ENCODE measurements at regions not wholly inside any gene's neighbourhood (a gene's known extent, or its start where the extent isn't known, plus 50 kb on each side); places are given as distances from the start of the nearest gene placed in this dataset.

GRCh38 chr5:119808024-119808423 is 178.7 kb downstream of the FAM170A start:
- Mint-ChIP-seq H3K27me3 (ENCODE audit: low read depth, unreplicated experiment) (no peaks in the 10 kb centered on the region), H3K4me3 (ENCODE audit: unreplicated experiment) (no peak overlapping the region), H3K4me1 (ENCODE audit: low read depth, unreplicated experiment) (no peaks in the 10 kb centered on the region), H3K27ac (ENCODE audit: unreplicated experiment) (no peak overlapping the region), H3K9me3 (ENCODE audit: unreplicated experiment) (peaks cover 8% of the 10 kb centered on the region), H3K36me3 (ENCODE audit: low read depth, unreplicated experiment) (no peaks in the 10 kb centered on the region)
- no peak overlapping the region for H3K27ac ChIP-seq (ENCODE audit: low read depth, low read length)
- no peaks in the 10 kb centered on the region for H3K27me3 ChIP-seq (ENCODE audit: insufficient read depth, low read length)
- no peaks in the 10 kb centered on the region for H3K36me3 ChIP-seq (ENCODE audit: insufficient read depth, low read length)
- H3K4me1 ChIP-seq (ENCODE audit: insufficient read depth, low read length) = no peaks in the 10 kb centered on the region
- TF ChIP-seq, protein P1, sequence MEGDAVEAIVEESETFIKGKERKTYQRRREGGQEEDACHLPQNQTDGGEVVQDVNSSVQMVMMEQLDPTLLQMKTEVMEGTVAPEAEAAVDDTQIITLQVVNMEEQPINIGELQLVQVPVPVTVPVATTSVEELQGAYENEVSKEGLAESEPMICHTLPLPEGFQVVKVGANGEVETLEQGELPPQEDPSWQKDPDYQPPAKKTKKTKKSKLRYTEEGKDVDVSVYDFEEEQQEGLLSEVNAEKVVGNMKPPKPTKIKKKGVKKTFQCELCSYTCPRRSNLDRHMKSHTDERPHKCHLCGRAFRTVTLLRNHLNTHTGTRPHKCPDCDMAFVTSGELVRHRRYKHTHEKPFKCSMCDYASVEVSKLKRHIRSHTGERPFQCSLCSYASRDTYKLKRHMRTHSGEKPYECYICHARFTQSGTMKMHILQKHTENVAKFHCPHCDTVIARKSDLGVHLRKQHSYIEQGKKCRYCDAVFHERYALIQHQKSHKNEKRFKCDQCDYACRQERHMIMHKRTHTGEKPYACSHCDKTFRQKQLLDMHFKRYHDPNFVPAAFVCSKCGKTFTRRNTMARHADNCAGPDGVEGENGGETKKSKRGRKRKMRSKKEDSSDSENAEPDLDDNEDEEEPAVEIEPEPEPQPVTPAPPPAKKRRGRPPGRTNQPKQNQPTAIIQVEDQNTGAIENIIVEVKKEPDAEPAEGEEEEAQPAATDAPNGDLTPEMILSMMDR (IDR thresholded peaks at IDR 0.05; ENCODE audit: insufficient read depth, low read depth, low read length) = no peak
- TF ChIP-seq EZH2 (IDR thresholded peaks at IDR 0.05; ENCODE audit: insufficient read depth, low read length) = no peak
- no peaks in the 10 kb centered on the region for H3K79me2 ChIP-seq (ENCODE audit: insufficient read depth, low read length)
- no peak overlapping the region for H3K9ac ChIP-seq (ENCODE audit: low read length)
- peaks cover 5% of the 10 kb centered on the region for H3K9me3 ChIP-seq (ENCODE audit: insufficient read depth, low read depth, low read length)
- FAIRE-seq (no peak), DNase-seq (ENCODE audit: low read depth) (no peak)
- no peaks in the 10 kb centered on the region for H4K20me1 ChIP-seq (ENCODE audit: insufficient read depth, low read length)
- no peak overlapping the region for H2AFZ ChIP-seq (ENCODE audit: low read depth, low read length)
- H3K4me2 ChIP-seq (ENCODE audit: low read length) = no peak overlapping the region
- no peak overlapping the region for H3K4me3 ChIP-seq (ENCODE audit: insufficient read depth, low read depth, low read length)

GRCh38 chr5:119808474-119808873 is 179.1 kb downstream of the FAM170A start:
- no peak overlapping the region for H3K9ac ChIP-seq (ENCODE audit: low read length)
- FAIRE-seq (no peak), DNase-seq (ENCODE audit: low read depth) (no peak)
- Mint-ChIP-seq H3K36me3 (ENCODE audit: low read depth, unreplicated experiment) (no peaks in the 10 kb centered on the region), H3K9me3 (ENCODE audit: unreplicated experiment) (peaks cover 8% of the 10 kb centered on the region), H3K4me1 (ENCODE audit: low read depth, unreplicated experiment) (no peaks in the 10 kb centered on the region), H3K27me3 (ENCODE audit: low read depth, unreplicated experiment) (no peaks in the 10 kb centered on the region), H3K4me3 (ENCODE audit: unreplicated experiment) (no peak overlapping the region), H3K27ac (ENCODE audit: unreplicated experiment) (no peak overlapping the region)
- H3K27ac ChIP-seq (ENCODE audit: low read depth, low read length) = no peak overlapping the region
- H4K20me1 ChIP-seq (ENCODE audit: insufficient read depth, low read length) = no peaks in the 10 kb centered on the region
- no peaks in the 10 kb centered on the region for H3K36me3 ChIP-seq (ENCODE audit: insufficient read depth, low read length)
- H3K4me2 ChIP-seq (ENCODE audit: low read length) = no peak overlapping the region
- TF ChIP-seq, protein P1 (IDR thresholded peaks at IDR 0.05; ENCODE audit: insufficient read depth, low read depth, low read length) = no peak
- TF ChIP-seq EZH2 (IDR thresholded peaks at IDR 0.05; ENCODE audit: insufficient read depth, low read length) = no peak
- H3K79me2 ChIP-seq (ENCODE audit: insufficient read depth, low read length) = no peaks in the 10 kb centered on the region
- H3K4me1 ChIP-seq (ENCODE audit: insufficient read depth, low read length) = no peaks in the 10 kb centered on the region
- no peaks in the 10 kb centered on the region for H3K27me3 ChIP-seq (ENCODE audit: insufficient read depth, low read length)
- H2AFZ ChIP-seq (ENCODE audit: low read depth, low read length) = no peak overlapping the region
- no peak overlapping the region for H3K4me3 ChIP-seq (ENCODE audit: insufficient read depth, low read depth, low read length)
- H3K9me3 ChIP-seq (ENCODE audit: insufficient read depth, low read depth, low read length) = peaks cover 5% of the 10 kb centered on the region

- peaks cover 5% of the 10 kb centered on the region for H3K9me3 ChIP-seq (ENCODE audit: insufficient read depth, low read depth, low read length)
- FAIRE-seq = no peak
Observed at GRCh38 chr5:119810217-119810616, 180.9 kb downstream of the FAM170A start.

More at GRCh38 chr5:119810217-119810616, 180.9 kb downstream of the FAM170A start:
- no peak for TF ChIP-seq EZH2 (IDR thresholded peaks at IDR 0.05; ENCODE audit: insufficient read depth, low read length)
- TF ChIP-seq, protein P1 (IDR thresholded peaks at IDR 0.05; ENCODE audit: insufficient read depth, low read depth, low read length) = no peak
- no peaks in the 10 kb centered on the region for H3K27me3 ChIP-seq (ENCODE audit: insufficient read depth, low read length)
- no peak overlapping the region for H3K4me2 ChIP-seq (ENCODE audit: low read length)
- no peaks in the 10 kb centered on the region for H3K36me3 ChIP-seq (ENCODE audit: insufficient read depth, low read length)
- no peak overlapping the region for H2AFZ ChIP-seq (ENCODE audit: low read depth, low read length)
- no peak overlapping the region for H3K9ac ChIP-seq (ENCODE audit: low read length)
- no peaks in the 10 kb centered on the region for H3K79me2 ChIP-seq (ENCODE audit: insufficient read depth, low read length)
- DNase-seq (ENCODE audit: low read depth) = no peak
- H4K20me1 ChIP-seq (ENCODE audit: insufficient read depth, low read length) = no peaks in the 10 kb centered on the region
- no peak overlapping the region for H3K4me3 ChIP-seq (ENCODE audit: insufficient read depth, low read depth, low read length)
- no peak overlapping the region for H3K27ac Mint-ChIP-seq (ENCODE audit: unreplicated experiment)
- H3K36me3 Mint-ChIP-seq (ENCODE audit: low read depth, unreplicated experiment) = no peaks in the 10 kb centered on the region
- peaks cover 8% of the 10 kb centered on the region for H3K9me3 Mint-ChIP-seq (ENCODE audit: unreplicated experiment)
- no peaks in the 10 kb centered on the region for H3K27me3 Mint-ChIP-seq (ENCODE audit: low read depth, unreplicated experiment)
- no peaks in the 10 kb centered on the region for H3K4me1 ChIP-seq (ENCODE audit: insufficient read depth, low read length)
- H3K4me1 Mint-ChIP-seq (ENCODE audit: low read depth, unreplicated experiment) = no peaks in the 10 kb centered on the region
- H3K4me3 Mint-ChIP-seq (ENCODE audit: unreplicated experiment) = no peak overlapping the region
- H3K27ac ChIP-seq (ENCODE audit: low read depth, low read length) = no peak overlapping the region
